GM21619 (cell line): ENCODE measurements at regions not wholly inside any gene's neighbourhood (a gene's known extent, or its start where the extent isn't known, plus 50 kb on each side); places are given as distances from the start of the nearest gene placed in this dataset.
"Not testable (repeated sequence)": the region's sequence is repeated elsewhere in the genome, so short reads cannot be mapped to it uniquely, and the experiment has no call there.

Experiments
- ATAC-seq: cut with Tn5 transposase; IDR thresholded peaks from one replicate; pipeline ENCODE4 v1.9.1; 2021; ENCODE audit not compliant: unreplicated experiment

- no peak for ATAC-seq
Measured at GRCh38 chrX:109875831-109876230, 127.1 kb upstream of the TMEM164 start.

- no peak for ATAC-seq
Measured at GRCh38 chrX:109878236-109878635, 124.7 kb upstream of the TMEM164 start.

GRCh38 chrX:109879991-109880390, 122.9 kb upstream of the TMEM164 start:
- ATAC-seq = no peak

- ATAC-seq = peak; percentile 90
Measured at GRCh38 chrX:109880629-109881028, 122.3 kb upstream of the TMEM164 start.

GRCh38 chrX:109886122-109886761, 116.7 kb upstream of the TMEM164 start:
- no peak for ATAC-seq

- ATAC-seq = peak; percentile 43
Measured at GRCh38 chrX:109889289-109890006, 113.5 kb upstream of the TMEM164 start.

- no peak for ATAC-seq
Measured at GRCh38 chrX:109890300-109890699, 112.6 kb upstream of the TMEM164 start.

- no peak for ATAC-seq
Measured at GRCh38 chrX:109890910-109891502, 111.9 kb upstream of the TMEM164 start.

GRCh38 chrX:109896024-109896423, 106.9 kb upstream of the TMEM164 start:
- not testable (repeated sequence) for ATAC-seq

- no peak for ATAC-seq
Measured at GRCh38 chrX:109902665-109903064, 100.2 kb upstream of the TMEM164 start.

GRCh38 chrX:109911046-109911445, 91.9 kb upstream of the TMEM164 start:
- ATAC-seq = no peak

GRCh38 chrX:109912993-109913392, 89.9 kb upstream of the TMEM164 start:
- not testable (repeated sequence) for ATAC-seq

GRCh38 chrX:109914114-109914849, 88.6 kb upstream of the TMEM164 start:
- no peak for ATAC-seq

GRCh38 chrX:109918753-109919152, 84.2 kb upstream of the TMEM164 start:
- ATAC-seq = no peak

- no peak for ATAC-seq
Measured at GRCh38 chrX:109920325-109920724, 82.6 kb upstream of the TMEM164 start.

- ATAC-seq = no peak
Measured at GRCh38 chrX:109920868-109921267, 82.0 kb upstream of the TMEM164 start.

- no peak for ATAC-seq
Measured at GRCh38 chrX:109922190-109922589, 80.7 kb upstream of the TMEM164 start.

GRCh38 chrX:109925003-109925402, 77.9 kb upstream of the TMEM164 start:
- not testable (repeated sequence) for ATAC-seq

GRCh38 chrX:109925656-109926055, 77.3 kb upstream of the TMEM164 start:
- ATAC-seq = no peak

- ATAC-seq = no peak
Measured at GRCh38 chrX:109926118-109926517, 76.8 kb upstream of the TMEM164 start.
